ENCODE measurements at regions not wholly inside any gene's neighbourhood (a gene's known extent, or its start where the extent isn't known, plus 50 kb on each side); places are given as distances from the start of the nearest gene placed in this dataset.

GRCh38 chr9:134258332-134258731 lies 67.9 kb upstream of the RXRA start:
- H3K4me3 ChIP-seq (ENCODE audit: low read length): no peak overlapping the region
- TF ChIP-seq, protein P1, sequence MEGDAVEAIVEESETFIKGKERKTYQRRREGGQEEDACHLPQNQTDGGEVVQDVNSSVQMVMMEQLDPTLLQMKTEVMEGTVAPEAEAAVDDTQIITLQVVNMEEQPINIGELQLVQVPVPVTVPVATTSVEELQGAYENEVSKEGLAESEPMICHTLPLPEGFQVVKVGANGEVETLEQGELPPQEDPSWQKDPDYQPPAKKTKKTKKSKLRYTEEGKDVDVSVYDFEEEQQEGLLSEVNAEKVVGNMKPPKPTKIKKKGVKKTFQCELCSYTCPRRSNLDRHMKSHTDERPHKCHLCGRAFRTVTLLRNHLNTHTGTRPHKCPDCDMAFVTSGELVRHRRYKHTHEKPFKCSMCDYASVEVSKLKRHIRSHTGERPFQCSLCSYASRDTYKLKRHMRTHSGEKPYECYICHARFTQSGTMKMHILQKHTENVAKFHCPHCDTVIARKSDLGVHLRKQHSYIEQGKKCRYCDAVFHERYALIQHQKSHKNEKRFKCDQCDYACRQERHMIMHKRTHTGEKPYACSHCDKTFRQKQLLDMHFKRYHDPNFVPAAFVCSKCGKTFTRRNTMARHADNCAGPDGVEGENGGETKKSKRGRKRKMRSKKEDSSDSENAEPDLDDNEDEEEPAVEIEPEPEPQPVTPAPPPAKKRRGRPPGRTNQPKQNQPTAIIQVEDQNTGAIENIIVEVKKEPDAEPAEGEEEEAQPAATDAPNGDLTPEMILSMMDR (conservative IDR thresholded peaks at IDR 0.05; ENCODE audit: low read depth, low read length): no peak
- no peak for DNase-seq (ENCODE audit: low read depth)

DNA sequence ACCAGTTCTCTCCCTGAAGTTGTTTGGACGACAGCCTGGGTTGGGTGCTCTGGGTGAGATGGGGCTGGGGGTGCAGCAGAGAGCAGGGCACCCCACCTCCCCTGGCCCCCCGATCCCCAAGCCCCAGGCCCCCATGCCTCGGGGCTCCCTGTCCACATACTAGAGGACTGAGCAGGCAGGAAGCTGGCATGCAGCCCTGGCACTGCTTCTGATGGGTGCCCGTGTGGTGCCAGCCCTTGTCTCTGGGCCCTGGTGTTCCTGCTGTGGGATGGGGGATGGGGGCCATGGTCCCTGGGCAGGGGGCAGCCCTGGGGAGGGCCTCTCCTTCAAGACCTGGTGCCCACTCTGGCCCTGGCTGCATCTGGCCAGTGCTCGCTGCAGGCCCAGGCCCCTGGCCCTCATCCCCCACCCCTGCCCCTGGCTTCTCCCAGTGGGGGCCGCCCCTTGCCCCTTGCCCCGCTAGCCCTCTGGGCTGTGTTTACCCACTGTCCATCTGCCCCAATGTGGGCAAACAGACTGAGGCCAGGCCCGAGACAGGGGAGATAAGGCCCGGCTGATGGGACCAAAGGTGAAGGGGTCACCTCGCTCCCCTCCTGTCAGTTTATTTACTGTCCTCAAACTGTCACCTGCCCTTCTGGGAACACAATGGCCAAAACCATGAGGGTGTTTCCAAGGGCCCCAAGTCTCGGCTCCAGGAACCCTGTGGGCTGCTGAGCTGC lies 67.3 kb upstream of the RXRA start:
- H3K4me3 ChIP-seq (ENCODE audit: low read length): no peak overlapping the region
- TF ChIP-seq, protein P1 (conservative IDR thresholded peaks at IDR 0.05; ENCODE audit: low read depth, low read length): no peak
- no peak for DNase-seq (ENCODE audit: low read depth)

- TF ChIP-seq, protein P1 (conservative IDR thresholded peaks at IDR 0.05; ENCODE audit: low read depth, low read length): no peak
- no peak overlapping the region for H3K4me3 ChIP-seq (ENCODE audit: low read length)
- DNase-seq (ENCODE audit: low read depth): no peak
Observed at GRCh38 chr9:134259708-134260107, 66.5 kb upstream of the RXRA start.

GRCh38 chr9:134260801-134261200 lies 65.5 kb upstream of the RXRA start:
- DNase-seq (ENCODE audit: low read depth): no peak
- TF ChIP-seq, protein P1 (conservative IDR thresholded peaks at IDR 0.05; ENCODE audit: low read depth, low read length): no peak
- no peak overlapping the region for H3K4me3 ChIP-seq (ENCODE audit: low read length)

DNA sequence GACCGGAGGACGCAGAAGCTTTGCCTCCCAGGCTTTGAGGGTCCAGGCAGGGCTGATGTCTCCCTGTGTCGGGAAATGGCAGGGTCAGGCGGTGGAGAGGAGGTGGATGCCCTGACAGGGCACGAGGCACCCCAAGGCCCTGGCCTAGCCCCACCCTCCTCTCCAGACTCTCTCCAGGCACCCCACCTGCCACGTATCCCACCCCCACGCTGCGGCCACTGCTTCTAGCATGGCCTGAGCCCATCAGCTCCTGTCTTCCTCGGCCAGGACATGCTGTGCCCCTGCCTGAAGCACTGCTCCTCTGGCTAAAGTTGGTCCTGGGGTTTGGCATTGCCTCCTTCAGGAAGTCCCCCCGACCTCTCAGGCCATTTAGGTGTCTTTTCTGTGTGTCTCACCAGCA lies 64.2 kb upstream of the RXRA start:
- TF ChIP-seq, protein P1 (conservative IDR thresholded peaks at IDR 0.05; ENCODE audit: low read depth, low read length): no peak
- no peak overlapping the region for H3K4me3 ChIP-seq (ENCODE audit: low read length)
- DNase-seq (ENCODE audit: low read depth): no peak

DNA sequence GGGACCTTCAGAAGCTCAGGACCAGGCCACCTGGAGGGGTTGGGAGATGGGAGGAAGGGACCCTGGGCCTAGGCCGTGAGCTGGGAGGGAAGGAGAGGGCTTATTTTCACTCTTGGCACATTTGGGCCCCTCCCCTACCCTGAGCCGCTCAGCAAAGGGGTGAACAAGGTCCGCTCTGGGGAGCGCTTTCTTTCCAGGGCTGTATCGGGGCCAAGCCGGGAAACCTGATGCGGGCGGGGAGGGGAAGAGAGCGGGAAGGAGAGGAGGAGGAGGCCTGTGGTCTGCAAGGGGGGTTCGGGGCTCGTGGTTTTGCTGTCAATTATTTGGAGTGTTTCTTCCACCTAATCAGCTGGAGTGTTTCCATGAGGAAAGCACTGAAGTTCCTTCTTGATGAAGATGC lies 62.7 kb upstream of the RXRA start:
- TF ChIP-seq, protein P1 (conservative IDR thresholded peaks at IDR 0.05; ENCODE audit: low read depth, low read length): no peak
- H3K4me3 ChIP-seq (ENCODE audit: low read length): no peak overlapping the region

GRCh38 chr9:134264169-134264568 lies 62.1 kb upstream of the RXRA start:
- H3K4me3 ChIP-seq (ENCODE audit: low read length): no peak overlapping the region
- TF ChIP-seq, protein P1 (conservative IDR thresholded peaks at IDR 0.05; ENCODE audit: low read depth, low read length): no peak
- DNase-seq (ENCODE audit: low read depth): no peak

More for the DNA sequence above, 62.7 kb upstream of the RXRA start:
- DNase-seq (ENCODE audit: low read depth): no peak
